HG02610 (cell line): ENCODE measurements at regions not wholly inside any gene's neighbourhood (a gene's known extent, or its start where the extent isn't known, plus 50 kb on each side); places are given as distances from the start of the nearest gene placed in this dataset.

ENCODE experiments used
- ATAC-seq: cut with Tn5 transposase; IDR thresholded peaks from one replicate; pipeline ENCODE4 v1.9.1; 2021; ENCODE audit warnings: mild to moderate bottlenecking, moderate library complexity; ENCODE audit not compliant: unreplicated experiment

DNA sequence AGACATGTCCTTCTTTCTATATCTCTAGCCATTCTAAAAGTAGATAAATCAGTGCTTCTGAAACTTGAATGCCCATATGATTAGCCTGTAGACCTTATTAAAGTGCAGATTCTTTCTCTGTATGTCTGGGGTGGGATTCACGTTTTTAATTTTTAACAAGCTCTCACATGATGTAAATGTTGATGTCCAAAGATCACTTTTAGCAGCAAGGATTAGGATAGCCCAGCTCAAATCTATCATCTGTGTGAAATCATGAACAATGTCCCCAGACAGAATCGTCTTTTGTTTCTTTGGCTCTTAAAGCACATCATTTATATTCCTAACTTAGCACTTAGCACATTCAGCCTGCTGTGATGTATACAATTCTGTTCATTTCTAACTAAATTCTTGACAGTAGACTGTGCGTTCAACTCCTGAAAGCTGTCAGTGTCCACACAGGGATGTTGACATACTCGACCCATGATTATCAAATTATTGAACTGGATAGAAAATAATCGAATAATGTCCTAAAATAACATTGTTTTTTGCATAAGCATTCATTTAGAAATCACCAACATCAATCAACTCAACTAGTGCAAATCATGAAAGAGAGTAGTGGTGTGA lies 102.1 kb upstream of the MLIP start:
- no peak for ATAC-seq

- no peak for ATAC-seq
These were observed 100.6 kb upstream of the MLIP start for GRCh38 chr6:54010340-54011276.

GRCh38 chr6:54011277-54011648 lies 100.0 kb upstream of the MLIP start:
- no peak for ATAC-seq

GRCh38 chr6:54013966-54014365 lies 97.3 kb upstream of the MLIP start:
- no peak for ATAC-seq

DNA sequence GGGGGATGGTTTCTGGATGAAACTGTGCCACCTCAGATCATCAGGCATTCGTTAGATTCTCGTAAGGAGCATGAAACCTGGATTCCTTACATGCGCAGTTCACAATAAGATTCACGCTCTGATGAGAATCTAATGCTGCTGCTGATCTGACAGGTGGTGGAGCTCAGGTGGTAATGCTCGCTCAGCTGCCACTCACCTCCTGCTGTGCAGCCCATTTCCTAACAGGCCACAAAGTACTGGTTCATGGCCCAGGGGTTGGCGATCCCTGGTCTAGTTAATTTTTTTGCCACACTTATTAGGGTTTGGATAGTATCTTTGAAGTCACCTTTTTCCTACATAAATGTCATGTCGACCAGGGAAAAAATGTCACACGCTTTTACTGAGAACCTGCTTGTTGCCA lies 96.8 kb upstream of the MLIP start:
- ATAC-seq: no peak

- ATAC-seq: no peak
These were observed 93.4 kb upstream of the MLIP start for GRCh38 chr6:54017877-54018276.

- ATAC-seq: no peak
These were observed 92.5 kb upstream of the MLIP start for GRCh38 chr6:54018722-54019121.

DNA sequence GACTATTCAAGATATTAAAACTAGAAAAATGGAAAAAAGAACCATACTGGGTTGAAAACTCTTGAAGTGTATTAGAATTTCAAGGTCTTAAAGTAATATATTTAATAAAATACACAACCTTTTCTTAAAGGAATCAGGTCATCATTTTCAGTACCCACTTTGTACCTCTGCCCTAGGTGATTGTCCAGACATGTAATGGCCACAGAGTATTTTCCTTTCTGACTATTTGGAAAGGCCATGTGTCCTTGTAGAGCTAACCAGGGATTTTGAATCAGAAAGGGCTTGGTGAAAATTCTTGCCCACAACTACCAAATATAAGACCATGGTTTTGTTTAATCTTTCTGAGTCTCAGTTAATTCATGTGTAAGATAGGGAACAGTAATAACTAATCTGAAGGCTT lies 91.4 kb upstream of the MLIP start:
- ATAC-seq: peak; percentile 29

DNA sequence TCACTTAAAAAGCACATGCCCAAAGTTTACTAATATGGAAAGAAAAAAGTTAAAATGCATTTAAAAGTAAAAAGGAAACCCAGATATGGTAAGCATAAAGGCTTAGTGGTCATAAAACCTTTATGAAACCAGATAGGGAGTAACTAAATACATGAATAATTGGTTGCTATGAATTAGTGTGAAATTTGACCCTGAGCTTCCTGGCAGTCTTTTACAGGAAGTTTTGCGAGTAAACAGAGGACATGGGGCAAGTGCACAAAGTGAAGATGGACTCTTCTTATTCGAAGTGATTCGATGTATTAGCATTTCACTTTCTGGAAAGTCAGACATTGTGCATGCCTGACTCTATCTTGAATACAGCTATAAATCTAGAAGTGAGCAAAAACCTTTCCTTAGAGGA lies 90.9 kb upstream of the MLIP start:
- ATAC-seq: peak; percentile 67

GRCh38 chr6:54026652-54027400 lies 84.4 kb upstream of the MLIP start:
- ATAC-seq: no peak

DNA sequence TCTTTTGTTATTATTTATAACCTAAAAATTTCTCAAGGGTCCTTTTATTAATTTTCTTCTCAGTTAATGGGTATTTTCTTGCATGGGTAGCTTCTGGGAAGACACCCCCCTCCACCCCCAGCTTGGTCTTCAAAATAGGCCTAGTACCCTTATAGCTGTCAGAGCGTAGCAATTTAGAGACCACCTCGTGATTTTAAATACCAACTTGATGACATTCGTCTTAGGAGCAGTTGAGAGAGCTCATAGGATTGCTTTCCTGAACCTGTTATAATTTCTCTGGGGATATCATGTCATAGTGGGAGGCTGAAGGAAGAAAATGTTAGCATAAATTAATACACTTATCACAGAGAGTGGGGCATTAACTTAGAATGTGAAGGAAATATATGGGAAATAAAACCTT lies 83.1 kb upstream of the MLIP start:
- ATAC-seq: no peak

DNA sequence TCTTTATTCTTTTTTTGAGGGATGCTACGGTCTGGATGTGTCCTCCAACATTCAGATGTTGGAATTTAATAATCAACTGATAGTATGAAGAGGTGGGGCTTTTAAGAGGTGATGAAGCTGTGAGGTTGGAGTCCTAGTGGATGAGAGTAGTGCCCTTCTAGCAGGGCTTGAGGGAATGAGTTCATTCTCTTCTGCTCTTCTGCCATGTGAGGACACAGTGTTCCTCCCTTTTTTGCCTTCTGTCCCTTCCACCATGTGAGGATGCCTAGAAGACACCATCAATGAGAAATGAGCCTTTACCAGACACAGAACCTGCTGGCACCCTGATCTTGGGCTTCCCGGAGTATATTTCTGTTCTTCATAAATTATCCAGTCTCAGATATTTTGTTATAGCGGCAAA lies 82.1 kb upstream of the MLIP start:
- ATAC-seq: no peak

DNA sequence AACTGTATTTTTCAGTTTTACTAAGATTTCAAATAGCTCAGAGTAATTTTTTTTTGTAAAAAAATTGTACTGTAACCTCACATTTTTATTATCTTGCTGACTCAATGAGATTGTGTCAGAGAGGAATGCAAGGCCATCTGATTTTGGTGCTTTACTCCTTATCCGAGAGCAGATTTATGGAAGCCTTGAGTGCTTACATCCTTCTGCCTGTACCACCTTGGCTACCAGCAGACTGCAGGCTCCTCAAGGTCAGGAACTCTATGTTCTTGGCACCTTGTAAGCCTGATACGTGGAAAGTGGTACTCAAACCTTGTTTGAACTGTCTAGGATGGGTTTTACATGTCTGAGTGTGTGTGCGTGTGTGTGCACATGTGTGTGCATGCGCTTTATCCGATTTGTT lies 80.1 kb upstream of the MLIP start:
- ATAC-seq: no peak

GRCh38 chr6:54037277-54037779 lies 73.9 kb upstream of the MLIP start:
- ATAC-seq: no peak

GRCh38 chr6:54040545-54040944 lies 70.7 kb upstream of the MLIP start:
- ATAC-seq: no peak

DNA sequence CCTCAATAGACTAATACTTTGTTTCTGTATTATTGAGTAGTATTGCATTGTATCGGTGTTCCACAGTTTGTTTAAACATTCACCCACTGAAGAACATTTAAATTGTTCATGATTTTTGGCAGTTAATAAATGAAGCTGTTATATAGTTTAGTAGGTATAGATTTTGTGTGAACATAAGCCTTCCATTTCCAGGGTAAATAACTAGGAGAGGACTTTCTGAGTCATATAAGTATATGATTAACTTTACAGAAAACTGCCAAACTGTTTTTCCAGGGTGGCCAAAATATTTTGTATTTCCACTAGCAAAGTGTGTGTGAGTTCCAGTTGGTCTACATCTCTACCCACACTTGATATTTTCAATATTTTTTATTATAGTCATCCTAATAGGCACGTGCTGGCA lies 70.0 kb upstream of the MLIP start:
- ATAC-seq: no peak

DNA sequence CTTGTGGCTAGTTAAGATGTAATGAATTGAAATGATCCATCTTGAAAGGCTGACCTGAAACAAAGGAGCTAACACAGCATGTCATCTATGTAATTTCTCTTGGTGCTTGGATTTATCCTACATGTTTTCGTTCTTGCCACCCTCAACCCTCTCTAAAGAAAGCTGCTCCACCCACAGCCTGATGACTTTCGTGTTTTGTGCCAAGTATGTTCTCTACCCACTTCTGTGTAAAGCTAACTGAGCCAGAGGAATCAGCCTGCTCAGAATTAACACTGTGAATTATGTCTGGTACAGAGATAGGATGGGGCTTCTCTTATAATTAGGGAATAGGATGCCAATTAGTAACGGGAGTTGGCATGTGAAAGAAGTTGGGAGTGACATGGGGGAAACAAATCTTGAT lies 67.9 kb upstream of the MLIP start:
- ATAC-seq: no peak

DNA sequence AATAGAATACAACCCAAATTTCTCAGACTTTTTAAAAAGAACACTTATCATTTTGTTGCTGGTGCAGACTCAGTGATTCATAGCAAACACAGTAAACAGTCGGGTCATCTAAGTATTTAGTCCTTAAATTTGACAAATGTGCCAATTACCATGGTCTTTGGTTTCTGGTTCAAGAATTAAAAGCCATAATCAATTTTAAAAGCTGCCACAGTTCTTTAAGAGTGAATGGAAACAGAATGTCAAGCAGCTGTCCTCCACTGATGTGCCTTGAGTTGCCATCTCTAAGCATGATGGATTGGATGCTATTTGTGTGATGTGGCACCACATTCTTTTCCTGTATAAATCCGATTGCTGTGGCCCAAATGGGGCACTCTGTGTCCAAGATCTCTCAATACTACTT lies 67.2 kb upstream of the MLIP start:
- no peak for ATAC-seq

DNA sequence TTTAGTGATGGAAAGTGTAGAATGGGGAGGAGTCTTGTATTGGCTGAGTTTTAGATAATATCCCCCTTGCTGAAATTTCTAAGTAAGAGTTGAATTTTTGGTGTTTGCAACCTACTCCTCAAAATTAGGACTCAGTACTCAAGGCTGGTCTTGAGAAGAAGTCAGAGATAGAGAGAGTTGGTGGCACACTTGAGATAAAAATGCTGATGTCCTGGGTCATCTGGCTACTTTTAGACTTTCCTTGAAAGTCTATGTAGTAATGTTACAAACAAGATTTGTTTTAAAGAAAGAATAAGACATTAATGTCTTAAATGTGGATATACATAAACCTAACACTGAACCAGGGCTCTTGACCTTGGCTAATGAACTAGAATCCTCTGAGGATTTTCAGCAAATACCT lies 62.5 kb upstream of the MLIP start:
- ATAC-seq: no peak

- no peak for ATAC-seq
These were observed 60.5 kb upstream of the MLIP start for GRCh38 chr6:54050750-54051149.

GRCh38 chr6:54053881-54054391 lies 57.3 kb upstream of the MLIP start:
- no peak for ATAC-seq
